ENCODE measurements at regions not wholly inside any gene's neighbourhood (a gene's known extent, or its start where the extent isn't known, plus 50 kb on each side); places are given as distances from the start of the nearest gene placed in this dataset.

DNA sequence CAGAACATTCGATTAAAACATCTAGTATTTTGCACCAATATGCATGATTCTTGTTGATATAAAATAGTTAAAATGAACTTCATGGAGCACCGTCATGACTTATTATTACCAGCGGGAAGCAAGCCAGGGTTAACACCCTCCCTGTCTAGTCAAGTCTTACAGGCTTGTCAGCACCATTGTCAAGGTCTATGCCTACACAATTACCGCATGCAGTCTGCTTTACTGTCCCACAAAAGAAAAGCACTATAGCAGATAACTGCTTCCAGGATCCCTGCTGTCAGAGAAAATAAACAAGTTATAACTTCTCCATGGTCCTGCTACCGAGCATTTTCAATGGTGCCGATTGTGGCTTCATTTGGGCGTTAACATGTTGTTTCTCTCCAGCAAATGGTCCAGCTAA lies 968.0 kb upstream of the FAM98A start:
- no peak for TF ChIP-seq CTCF (conservative IDR thresholded peaks at IDR 0.05; ENCODE audit: low read depth, low read length)
- no peak overlapping the region for H3K4me3 ChIP-seq (ENCODE audit: low read depth, low read length)
- DNase-seq (ENCODE audit: low read depth), result no peak

DNA sequence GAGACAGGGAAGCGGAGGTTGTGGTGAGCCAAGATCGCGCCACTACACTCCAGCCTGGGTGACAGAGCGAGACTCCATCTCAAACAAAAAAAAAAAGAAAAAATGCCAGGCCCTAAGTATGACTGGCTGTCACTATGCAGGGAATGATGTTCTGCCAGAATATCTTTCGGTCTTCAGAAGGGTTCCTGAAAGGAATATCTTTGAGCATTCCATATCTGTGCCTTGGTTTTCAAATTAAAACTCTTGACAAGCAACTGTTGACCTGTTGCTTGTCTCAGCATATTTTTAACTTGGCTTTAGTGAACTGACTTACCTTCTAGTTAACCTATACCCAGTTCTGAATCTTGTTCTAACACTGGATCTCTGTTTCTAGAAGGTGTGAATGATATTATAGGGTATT lies 953.2 kb upstream of the FAM98A start:
- DNase-seq (ENCODE audit: low read depth), result no peak
- H3K4me3 ChIP-seq (ENCODE audit: low read depth, low read length), result no peak overlapping the region
- no peak for TF ChIP-seq CTCF (conservative IDR thresholded peaks at IDR 0.05; ENCODE audit: low read depth, low read length)

- no peak overlapping the region for H3K4me3 ChIP-seq (ENCODE audit: low read depth, low read length)
- DNase-seq (ENCODE audit: low read depth), result no peak
- no peak for TF ChIP-seq CTCF (conservative IDR thresholded peaks at IDR 0.05; ENCODE audit: low read depth, low read length)
These were observed 950.7 kb upstream of the FAM98A start for GRCh38 chr2:34549710-34550345.

DNA sequence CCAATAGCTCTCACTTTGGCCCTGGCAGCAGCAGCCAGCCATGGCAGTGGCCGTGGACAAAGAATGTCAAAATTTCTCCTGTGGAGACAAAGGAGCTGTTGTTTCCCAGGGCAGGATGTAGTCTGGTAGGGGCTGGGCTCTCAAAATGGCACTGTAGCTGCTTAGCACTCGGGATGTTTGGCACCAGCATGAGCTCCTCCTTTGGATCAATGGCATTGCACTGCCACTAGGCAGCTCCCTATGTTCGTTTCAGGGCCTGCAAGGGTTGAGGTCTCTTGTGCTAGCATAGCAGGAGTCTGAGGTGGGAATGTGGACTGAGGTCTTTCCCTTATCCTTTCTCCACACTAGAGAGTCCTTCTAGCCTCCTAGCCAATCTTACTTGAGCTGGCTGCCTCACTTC lies 948.8 kb upstream of the FAM98A start:
- TF ChIP-seq CTCF (conservative IDR thresholded peaks at IDR 0.05; ENCODE audit: low read depth, low read length), result no peak
- no peak for DNase-seq (ENCODE audit: low read depth)
- H3K4me3 ChIP-seq (ENCODE audit: low read depth, low read length), result no peak overlapping the region

- no peak for TF ChIP-seq CTCF (conservative IDR thresholded peaks at IDR 0.05; ENCODE audit: low read depth, low read length)
- DNase-seq (ENCODE audit: low read depth), result no peak
- no peak overlapping the region for H3K4me3 ChIP-seq (ENCODE audit: low read depth, low read length)
These were observed 948.2 kb upstream of the FAM98A start for GRCh38 chr2:34547340-34547739.

GRCh38 chr2:34545486-34546136 lies 946.5 kb upstream of the FAM98A start:
- DNase-seq (ENCODE audit: low read depth), result no peak

More at GRCh38 chr2:34545486-34546136, 946.5 kb upstream of the FAM98A start:
- H3K4me3 ChIP-seq (ENCODE audit: low read depth, low read length), result no peak overlapping the region
- no peak for TF ChIP-seq CTCF (conservative IDR thresholded peaks at IDR 0.05; ENCODE audit: low read depth, low read length)
